SK-N-SH treated with all-trans-retinoic acid at 6 μM for 48 hours (cell line): ENCODE measurements at regions not wholly inside any gene's neighbourhood (a gene's known extent, or its start where the extent isn't known, plus 50 kb on each side); places are given as distances from the start of the nearest gene placed in this dataset.
A peak's percentile ranks its signal among the peaks of the same experiment; 100 is the strongest.

ENCODE experiments used
- ATAC-seq: fragments of 200-7000 bp; cut with Tn5 transposase; 3 replicates; pipeline ENCODE4 v1.9.1; 2020; ENCODE audit warnings: mild to moderate bottlenecking, moderate library complexity
- ARNTL ChIP-seq: fragments of 450-650 bp; formaldehyde crosslinking; IDR thresholded peaks from 2 replicates; pipeline ENCODE4 v1.5.0; 2020; ENCODE audit warnings: low read depth, mild to moderate bottlenecking, moderate library complexity, borderline replicate concordance
- CSRNP3 ChIP-seq: fragments of 250-450 bp; sonication (Bioruptor Pico); IDR thresholded peaks from 2 replicates; pipeline ENCODE4 v1.5.1; 2021; ENCODE audit warnings: mild to moderate bottlenecking, moderate library complexity
- ESRRG ChIP-seq: fragments of 250-450 bp; sonication (Bioruptor Pico); IDR thresholded peaks from 2 replicates; pipeline ENCODE4 v1.6.1; 2021; ENCODE audit warnings: mild to moderate bottlenecking
- GLIS3 ChIP-seq: fragments of 250-450 bp; sonication (Bioruptor Pico); IDR thresholded peaks from 2 replicates; pipeline ENCODE4 v1.5.0; 2020; ENCODE audit warnings: mild to moderate bottlenecking, moderate library complexity
- ISL1 ChIP-seq: fragments of 250-450 bp; sonication (Bioruptor Pico); IDR thresholded peaks from 2 replicates; pipeline ENCODE4 v2.1.2; 2022; ENCODE audit warnings: mild to moderate bottlenecking, moderate library complexity
- OSR1 ChIP-seq: fragments of 250-450 bp; sonication (Bioruptor Pico); IDR thresholded peaks from 2 replicates; pipeline ENCODE4 v1.8.0; 2022; ENCODE audit warnings: moderate library complexity, mild to moderate bottlenecking, inconsistent platforms
- PATZ1 ChIP-seq: fragments of 250-450 bp; sonication (Bioruptor Pico); IDR thresholded peaks from 2 replicates; pipeline ENCODE4 v1.8.0; 2020; ENCODE audit warnings: mild to moderate bottlenecking, moderate library complexity, borderline replicate concordance
- PPARA ChIP-seq: fragments of 250-450 bp; sonication (Bioruptor Pico); IDR thresholded peaks from 2 replicates; pipeline ENCODE4 v1.5.0; 2020; ENCODE audit warnings: mild to moderate bottlenecking, borderline replicate concordance
- SNAI2 ChIP-seq: fragments of 250-450 bp; sonication (Bioruptor Pico); IDR thresholded peaks from 2 replicates; pipeline ENCODE4 v1.5.0; 2020; ENCODE audit warnings: mild to moderate bottlenecking, moderate library complexity
- TOX ChIP-seq: fragments of 250-450 bp; sonication (Bioruptor Pico); IDR thresholded peaks from 2 replicates; pipeline ENCODE4 v1.8.0; 2021; ENCODE audit warnings: mild to moderate bottlenecking, moderate library complexity, borderline replicate concordance
- TSHZ2 ChIP-seq: fragments of 250-450 bp; sonication (Bioruptor Pico); IDR thresholded peaks from 2 replicates; pipeline ENCODE4 v1.5.0; 2020; ENCODE audit warnings: mild to moderate bottlenecking, moderate library complexity
- ZC3H10 ChIP-seq: fragments of 250-450 bp; sonication (Bioruptor Pico); IDR thresholded peaks from 2 replicates; pipeline ENCODE4 v1.5.1; 2021; ENCODE audit warnings: mild to moderate bottlenecking, moderate library complexity
- ZFP3 ChIP-seq: fragments of 250-450 bp; sonication (Bioruptor Pico); IDR thresholded peaks from 2 replicates; pipeline ENCODE4 v1.5.0; 2020; ENCODE audit warnings: mild to moderate bottlenecking, moderate library complexity
- ZFP30 ChIP-seq: fragments of 450-650 bp; formaldehyde crosslinking; IDR thresholded peaks from 2 replicates; pipeline ENCODE4 v1.5.0; 2022; ENCODE audit warnings: mild to moderate bottlenecking, moderate library complexity
- ZNF70 ChIP-seq: fragments of 450-650 bp; formaldehyde crosslinking; IDR thresholded peaks from 2 replicates; pipeline ENCODE4 v1.5.0; 2020; ENCODE audit warnings: mild to moderate bottlenecking, moderate library complexity
- TF ChIP-seq, protein P1 (sequence below): fragments of 250-450 bp; sonication (Bioruptor Pico); IDR thresholded peaks from 2 replicates; pipeline ENCODE4 v1.5.1; 2020; ENCODE audit warnings: low read depth, mild to moderate bottlenecking, moderate library complexity
- TF ChIP-seq, protein P2 (sequence below): fragments of 250-450 bp; sonication (Bioruptor Pico); IDR thresholded peaks from 2 replicates; pipeline ENCODE4 v1.8.0; 2021; ENCODE audit warnings: low read depth, mild to moderate bottlenecking, moderate library complexity, borderline replicate concordance

DNA sequence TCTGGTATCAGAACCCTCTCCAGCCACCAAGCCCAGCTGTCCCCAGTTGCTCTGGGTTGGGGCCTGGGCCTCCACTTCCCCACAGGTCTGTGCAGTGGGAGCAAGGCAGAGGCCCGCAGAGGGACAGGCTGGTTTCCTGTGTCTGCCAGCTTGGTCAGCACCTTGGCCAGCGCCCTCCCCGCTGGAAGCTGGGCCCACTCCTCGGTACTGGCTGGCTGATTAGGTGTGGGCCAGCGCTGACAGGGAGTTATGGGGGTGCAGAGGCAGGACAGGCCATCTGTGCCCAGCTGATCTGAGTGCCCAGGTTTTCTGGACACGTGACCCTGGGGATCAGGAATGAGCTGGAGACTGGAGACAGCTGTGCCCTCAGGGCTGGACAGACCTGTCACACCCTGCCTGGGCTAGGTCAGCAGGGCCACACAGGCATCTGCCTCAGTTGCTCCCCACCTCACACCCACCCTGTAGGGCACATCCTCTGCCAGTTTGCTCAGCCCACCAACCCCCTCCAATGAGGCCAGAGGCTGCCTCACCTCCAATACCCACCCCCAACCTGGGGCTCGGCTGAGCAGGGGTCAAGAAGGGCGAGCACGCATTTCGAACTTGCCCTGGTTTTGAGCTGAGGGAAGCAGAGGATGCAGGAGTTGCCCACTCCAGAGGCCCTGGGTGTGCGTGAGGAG lies 175.3 kb downstream of the IGLL1 start:
- TF ChIP-seq, protein P1, sequence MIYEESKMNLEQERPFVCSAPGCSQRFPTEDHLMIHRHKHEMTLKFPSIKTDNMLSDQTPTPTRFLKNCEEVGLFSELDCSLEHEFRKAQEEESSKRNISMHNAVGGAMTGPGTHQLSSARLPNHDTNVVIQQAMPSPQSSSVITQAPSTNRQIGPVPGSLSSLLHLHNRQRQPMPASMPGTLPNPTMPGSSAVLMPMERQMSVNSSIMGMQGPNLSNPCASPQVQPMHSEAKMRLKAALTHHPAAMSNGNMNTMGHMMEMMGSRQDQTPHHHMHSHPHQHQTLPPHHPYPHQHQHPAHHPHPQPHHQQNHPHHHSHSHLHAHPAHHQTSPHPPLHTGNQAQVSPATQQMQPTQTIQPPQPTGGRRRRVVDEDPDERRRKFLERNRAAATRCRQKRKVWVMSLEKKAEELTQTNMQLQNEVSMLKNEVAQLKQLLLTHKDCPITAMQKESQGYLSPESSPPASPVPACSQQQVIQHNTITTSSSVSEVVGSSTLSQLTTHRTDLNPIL = no peak
- TF ChIP-seq OSR1 (CRISPR knock-in tag) = no peak
- peak; percentile 22; the same call in 1 of the 2 replicates for TF ChIP-seq TSHZ2
- no peak for TF ChIP-seq ISL1 (CRISPR knock-in tag)
- no peak for ATAC-seq

- ATAC-seq = no peak
- no peak for TF ChIP-seq GLIS3 (CRISPR knock-in tag)
- TF ChIP-seq ZNF70 (CRISPR knock-in tag) = no peak
- TF ChIP-seq ESRRG (CRISPR knock-in tag) = no peak
- TF ChIP-seq PATZ1 (CRISPR knock-in tag) = no peak
- TF ChIP-seq ISL1 (CRISPR knock-in tag) = no peak
- TF ChIP-seq TOX = no peak
- TF ChIP-seq PPARA (CRISPR knock-in tag) = no peak
- TF ChIP-seq ARNTL (CRISPR knock-in tag) = no peak
- TF ChIP-seq, protein P2, sequence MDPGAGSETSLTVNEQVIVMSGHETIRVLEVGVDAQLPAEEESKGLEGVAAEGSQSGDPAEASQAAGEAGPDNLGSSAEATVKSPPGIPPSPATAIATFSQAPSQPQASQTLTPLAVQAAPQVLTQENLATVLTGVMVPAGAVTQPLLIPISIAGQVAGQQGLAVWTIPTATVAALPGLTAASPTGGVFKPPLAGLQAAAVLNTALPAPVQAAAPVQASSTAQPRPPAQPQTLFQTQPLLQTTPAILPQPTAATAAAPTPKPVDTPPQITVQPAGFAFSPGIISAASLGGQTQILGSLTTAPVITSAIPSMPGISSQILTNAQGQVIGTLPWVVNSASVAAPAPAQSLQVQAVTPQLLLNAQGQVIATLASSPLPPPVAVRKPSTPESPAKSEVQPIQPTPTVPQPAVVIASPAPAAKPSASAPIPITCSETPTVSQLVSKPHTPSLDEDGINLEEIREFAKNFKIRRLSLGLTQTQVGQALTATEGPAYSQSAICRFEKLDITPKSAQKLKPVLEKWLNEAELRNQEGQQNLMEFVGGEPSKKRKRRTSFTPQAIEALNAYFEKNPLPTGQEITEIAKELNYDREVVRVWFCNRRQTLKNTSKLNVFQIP (CRISPR knock-in tag) = no peak
- no peak for TF ChIP-seq SNAI2 (CRISPR knock-in tag)
- TF ChIP-seq CSRNP3 (CRISPR knock-in tag) = no peak
Measured at GRCh38 chr22:23403720-23404688, 176.1 kb downstream of the IGLL1 start.

- TF ChIP-seq ESRRG (CRISPR knock-in tag) (no peak), ZFP3 (CRISPR knock-in tag) (no peak), ARNTL (CRISPR knock-in tag) (no peak), ZC3H10 (CRISPR knock-in tag) (no peak), CSRNP3 (CRISPR knock-in tag) (no peak), TSHZ2 (no peak), ISL1 (CRISPR knock-in tag) (no peak), ZFP30 (CRISPR knock-in tag) (no peak), SNAI2 (CRISPR knock-in tag) (no peak)
- TF ChIP-seq, protein P2 (CRISPR knock-in tag) = no peak
- no peak for ATAC-seq
Measured at GRCh38 chr22:23403152-23403719, 176.9 kb downstream of the IGLL1 start.
